ENCODE measurements at regions not wholly inside any gene's neighbourhood (a gene's known extent, or its start where the extent isn't known, plus 50 kb on each side); places are given as distances from the start of the nearest gene placed in this dataset.

- Histone ChIP-seq H3K9me3 (ENCODE audit: control extremely low read depth in 1 of 5, control insufficient read depth in 4 of 5, insufficient read depth in 2 of 5, low read depth in 1 of 5, low read length in 4 of 5) (no peaks in the 10 kb centered on the region), H3K27ac (ENCODE audit: insufficient read depth in 1 of 2, low read depth in 1 of 2, low read length in 2 of 2, poor library complexity in 1 of 2, severe bottlenecking in 2 of 2) (no peak overlapping the region), H3K27me3 (replicated peaks in 2 of 5; ENCODE audit: control insufficient read depth in 4 of 5, insufficient read depth in 5 of 5, low read length in 4 of 5) (no peaks in the 10 kb centered on the region), H3K4me3 (ENCODE audit: control insufficient read depth in 1 of 7, extremely low read depth in 1 of 7, insufficient read depth in 4 of 7, low read depth in 2 of 7, low read length in 6 of 7) (no peak overlapping the region), H3K36me3 (ENCODE audit: control insufficient read depth in 4 of 4, insufficient read depth in 4 of 4, low read length in 3 of 4) (no peaks in the 10 kb centered on the region), H3K4me1 (ENCODE audit: control extremely low read depth in 1 of 4, control insufficient read depth in 4 of 4, insufficient read depth in 4 of 4, low read length in 3 of 4) (no peaks in the 10 kb centered on the region)
- ChIA-PET POLR2A (no interaction called here), CTCF (no interaction called here)
- no peak for DNase-seq
- WGBS (ENCODE audit: insufficient coverage) = 96% methylated on average over 5 of the region's 7 CpGs
Measured at GRCh38 chr3:110710156-110710555, 361.5 kb upstream of the NECTIN3 start.

GRCh38 chr3:110710603-110711002 is 361.0 kb upstream of the NECTIN3 start:
- POLR2A ChIA-PET = no interaction called here
- DNase-seq = no peak
- 80% methylated on average over 1 of the region's 1 CpG for WGBS (ENCODE audit: insufficient coverage)
- Histone ChIP-seq H3K36me3 (ENCODE audit: control insufficient read depth in 4 of 4, insufficient read depth in 4 of 4, low read length in 3 of 4) (no peaks in the 10 kb centered on the region), H3K9me3 (ENCODE audit: control extremely low read depth in 1 of 5, control insufficient read depth in 4 of 5, insufficient read depth in 2 of 5, low read depth in 1 of 5, low read length in 4 of 5) (no peaks in the 10 kb centered on the region), H3K27me3 (replicated peaks in 2 of 5; ENCODE audit: control insufficient read depth in 4 of 5, insufficient read depth in 5 of 5, low read length in 4 of 5) (no peaks in the 10 kb centered on the region), H3K27ac (ENCODE audit: insufficient read depth in 1 of 2, low read depth in 1 of 2, low read length in 2 of 2, poor library complexity in 1 of 2, severe bottlenecking in 2 of 2) (no peak overlapping the region), H3K4me3 (ENCODE audit: control insufficient read depth in 1 of 7, extremely low read depth in 1 of 7, insufficient read depth in 4 of 7, low read depth in 2 of 7, low read length in 6 of 7) (no peak overlapping the region), H3K4me1 (ENCODE audit: control extremely low read depth in 1 of 4, control insufficient read depth in 4 of 4, insufficient read depth in 4 of 4, low read length in 3 of 4) (no peaks in the 10 kb centered on the region)
- CTCF ChIA-PET = no interaction called here

- H3K27ac ChIP-seq (ENCODE audit: insufficient read depth in 1 of 2, low read depth in 1 of 2, low read length in 2 of 2, poor library complexity in 1 of 2, severe bottlenecking in 2 of 2) = no peak overlapping the region
- no peaks in the 10 kb centered on the region for H3K9me3 ChIP-seq (ENCODE audit: control extremely low read depth in 1 of 5, control insufficient read depth in 4 of 5, insufficient read depth in 2 of 5, low read depth in 1 of 5, low read length in 4 of 5)
- no CpG with 5 or more reads among the region's 1 CpG for WGBS (ENCODE audit: insufficient coverage)
- no peak overlapping the region for H3K4me3 ChIP-seq (ENCODE audit: control insufficient read depth in 1 of 7, extremely low read depth in 1 of 7, insufficient read depth in 4 of 7, low read depth in 2 of 7, low read length in 6 of 7)
- H3K36me3 ChIP-seq (ENCODE audit: control insufficient read depth in 4 of 4, insufficient read depth in 4 of 4, low read length in 3 of 4) = no peaks in the 10 kb centered on the region
- H3K27me3 ChIP-seq (replicated peaks in 2 of 5; ENCODE audit: control insufficient read depth in 4 of 5, insufficient read depth in 5 of 5, low read length in 4 of 5) = no peaks in the 10 kb centered on the region
- no peak for DNase-seq
- CTCF ChIA-PET = no interaction called here
- POLR2A ChIA-PET = no interaction called here
- no peaks in the 10 kb centered on the region for H3K4me1 ChIP-seq (ENCODE audit: control extremely low read depth in 1 of 4, control insufficient read depth in 4 of 4, insufficient read depth in 4 of 4, low read length in 3 of 4)
Measured at GRCh38 chr3:110711130-110711832, 360.3 kb upstream of the NECTIN3 start.

- H3K4me1 ChIP-seq (ENCODE audit: control extremely low read depth in 1 of 4, control insufficient read depth in 4 of 4, insufficient read depth in 4 of 4, low read length in 3 of 4) = no peaks in the 10 kb centered on the region
- H3K36me3 ChIP-seq (ENCODE audit: control insufficient read depth in 4 of 4, insufficient read depth in 4 of 4, low read length in 3 of 4) = no peaks in the 10 kb centered on the region
- CTCF ChIA-PET = interaction anchor here (0.6 kb wide), 1 partner anchor 724 kb away, joined by 3 read pairs; no protein-coding TSS in a partner anchor
- no peaks in the 10 kb centered on the region for H3K9me3 ChIP-seq (ENCODE audit: control extremely low read depth in 1 of 5, control insufficient read depth in 4 of 5, insufficient read depth in 2 of 5, low read depth in 1 of 5, low read length in 4 of 5)
- POLR2A ChIA-PET = no interaction called here
- no peaks in the 10 kb centered on the region for H3K27me3 ChIP-seq (replicated peaks in 2 of 5; ENCODE audit: control insufficient read depth in 4 of 5, insufficient read depth in 5 of 5, low read length in 4 of 5)
- H3K27ac ChIP-seq (ENCODE audit: insufficient read depth in 1 of 2, low read depth in 1 of 2, low read length in 2 of 2, poor library complexity in 1 of 2, severe bottlenecking in 2 of 2) = no peak overlapping the region
- no CpG with 5 or more reads among the region's 2 CpGs for WGBS (ENCODE audit: insufficient coverage)
- no peak overlapping the region for H3K4me3 ChIP-seq (ENCODE audit: control insufficient read depth in 1 of 7, extremely low read depth in 1 of 7, insufficient read depth in 4 of 7, low read depth in 2 of 7, low read length in 6 of 7)
- DNase-seq = no peak
Measured at GRCh38 chr3:110711851-110712516, 359.6 kb upstream of the NECTIN3 start.

- H3K36me3 ChIP-seq (ENCODE audit: control insufficient read depth in 4 of 4, insufficient read depth in 4 of 4, low read length in 3 of 4) = no peaks in the 10 kb centered on the region
- POLR2A ChIA-PET = no interaction called here
- no peaks in the 10 kb centered on the region for H3K27me3 ChIP-seq (replicated peaks in 2 of 5; ENCODE audit: control insufficient read depth in 4 of 5, insufficient read depth in 5 of 5, low read length in 4 of 5)
- 71% methylated on average over 1 of the region's 2 CpGs for WGBS (ENCODE audit: insufficient coverage)
- no peaks in the 10 kb centered on the region for H3K9me3 ChIP-seq (ENCODE audit: control extremely low read depth in 1 of 5, control insufficient read depth in 4 of 5, insufficient read depth in 2 of 5, low read depth in 1 of 5, low read length in 4 of 5)
- H3K4me3 ChIP-seq (ENCODE audit: control insufficient read depth in 1 of 7, extremely low read depth in 1 of 7, insufficient read depth in 4 of 7, low read depth in 2 of 7, low read length in 6 of 7) = no peak overlapping the region
- no peak overlapping the region for H3K27ac ChIP-seq (ENCODE audit: insufficient read depth in 1 of 2, low read depth in 1 of 2, low read length in 2 of 2, poor library complexity in 1 of 2, severe bottlenecking in 2 of 2)
- CTCF ChIA-PET = no interaction called here
- no peak for DNase-seq
- H3K4me1 ChIP-seq (ENCODE audit: control extremely low read depth in 1 of 4, control insufficient read depth in 4 of 4, insufficient read depth in 4 of 4, low read length in 3 of 4) = peaks cover 0 to 3% (median 0%) of the 10 kb centered on the region in 4 experiments
Measured at GRCh38 chr3:110727056-110727455, 344.6 kb upstream of the NECTIN3 start.

GRCh38 chr3:110731148-110731547 is 340.5 kb upstream of the NECTIN3 start:
- Histone ChIP-seq H3K27me3 (replicated peaks in 2 of 5; ENCODE audit: control insufficient read depth in 4 of 5, insufficient read depth in 5 of 5, low read length in 4 of 5) (no peaks in the 10 kb centered on the region), H3K36me3 (ENCODE audit: control insufficient read depth in 4 of 4, insufficient read depth in 4 of 4, low read length in 3 of 4) (no peaks in the 10 kb centered on the region), H3K4me1 (ENCODE audit: control extremely low read depth in 1 of 4, control insufficient read depth in 4 of 4, insufficient read depth in 4 of 4, low read length in 3 of 4) (peaks cover 0 to 3% (median 0%) of the 10 kb centered on the region in 4 experiments), H3K9me3 (ENCODE audit: control extremely low read depth in 1 of 5, control insufficient read depth in 4 of 5, insufficient read depth in 2 of 5, low read depth in 1 of 5, low read length in 4 of 5) (no peaks in the 10 kb centered on the region), H3K4me3 (ENCODE audit: control insufficient read depth in 1 of 7, extremely low read depth in 1 of 7, insufficient read depth in 4 of 7, low read depth in 2 of 7, low read length in 6 of 7) (no peak overlapping the region), H3K27ac (ENCODE audit: insufficient read depth in 1 of 2, low read depth in 1 of 2, low read length in 2 of 2, poor library complexity in 1 of 2, severe bottlenecking in 2 of 2) (no peak overlapping the region)
- POLR2A ChIA-PET = interaction anchor here (0.7 kb wide), 1 partner anchor 156 kb away, joined by 7 read pairs; no protein-coding TSS in a partner anchor
- DNase-seq = peak in 1 of 3 donors; percentile 15
- CTCF ChIA-PET = no interaction called here
- WGBS (ENCODE audit: insufficient coverage) = 20% methylated on average over 1 of the region's 1 CpG

- no peaks in the 10 kb centered on the region for H3K9me3 ChIP-seq (ENCODE audit: control extremely low read depth in 1 of 5, control insufficient read depth in 4 of 5, insufficient read depth in 2 of 5, low read depth in 1 of 5, low read length in 4 of 5)
- H3K27ac ChIP-seq (ENCODE audit: insufficient read depth in 1 of 2, low read depth in 1 of 2, low read length in 2 of 2, poor library complexity in 1 of 2, severe bottlenecking in 2 of 2) = no peak overlapping the region
- H3K4me1 ChIP-seq (ENCODE audit: control extremely low read depth in 1 of 4, control insufficient read depth in 4 of 4, insufficient read depth in 4 of 4, low read length in 3 of 4) = peaks cover 0 to 6% (median 1%) of the 10 kb centered on the region in 4 experiments
- no peak overlapping the region for H3K4me3 ChIP-seq (ENCODE audit: control insufficient read depth in 1 of 7, extremely low read depth in 1 of 7, insufficient read depth in 4 of 7, low read depth in 2 of 7, low read length in 6 of 7)
- no peak for DNase-seq
- ChIA-PET CTCF (no interaction called here), POLR2A (no interaction called here)
- no peaks in the 10 kb centered on the region for H3K27me3 ChIP-seq (replicated peaks in 2 of 5; ENCODE audit: control insufficient read depth in 4 of 5, insufficient read depth in 5 of 5, low read length in 4 of 5)
- H3K36me3 ChIP-seq (ENCODE audit: control insufficient read depth in 4 of 4, insufficient read depth in 4 of 4, low read length in 3 of 4) = no peaks in the 10 kb centered on the region
- no CpG with 5 or more reads among the region's 4 CpGs for WGBS (ENCODE audit: insufficient coverage)
Measured at GRCh38 chr3:110732420-110732819, 339.2 kb upstream of the NECTIN3 start.

All from common myeloid progenitor, CD34-positive (primary cell).